OCI-LY1 (cell line): ENCODE measurements at regions not wholly inside any gene's neighbourhood (a gene's known extent, or its start where the extent isn't known, plus 50 kb on each side); places are given as distances from the start of the nearest gene placed in this dataset.

Source experiments
- H2AFZ ChIP-seq: fragments of 200-600 bp; sonication (generic), shearing (Covaris generic); 2 replicates; pipeline ENCODE4 v1.6.0; 2014; ENCODE audit warnings: antibody characterized with exemption, mild to moderate bottlenecking, low read length
- H3F3A ChIP-seq: fragments of 200-600 bp; sonication (generic), shearing (Covaris generic); 2 replicates; pipeline ENCODE4 v1.6.0; 2014; ENCODE audit warnings: mild to moderate bottlenecking, antibody characterized with exemption, low read length, moderate library complexity; ENCODE audit not compliant: insufficient read depth
- H3K27ac ChIP-seq: fragments of 200-600 bp; sonication (generic); 2 replicates; pipeline ENCODE4 v1.5.1; 2014; ENCODE audit warnings: low read length, mixed run types, mild to moderate bottlenecking, low read depth; ENCODE audit not compliant: poor library complexity, severe bottlenecking
- H3K27me3 ChIP-seq: fragments of 200-600 bp; sonication (generic); 2 replicates; pipeline ENCODE4 v1.6.0; 2014; ENCODE audit warnings: antibody characterized with exemption, mild to moderate bottlenecking, low read length, moderate library complexity; ENCODE audit not compliant: insufficient read depth
- H3K36me3 ChIP-seq: fragments of 200-600 bp; sonication (generic); 2 replicates; pipeline ENCODE4 v1.6.1; 2014; ENCODE audit warnings: mild to moderate bottlenecking, antibody characterized with exemption, low read length, moderate library complexity, mixed read lengths; ENCODE audit not compliant: insufficient read depth
- H3K4me1 ChIP-seq: fragments of 200-600 bp; sonication (generic); 2 replicates; pipeline ENCODE4 v1.5.1; 2014; ENCODE audit warnings: mild to moderate bottlenecking, low read length, moderate library complexity; ENCODE audit not compliant: insufficient read depth, severe bottlenecking
- H3K4me2 ChIP-seq: fragments of 200-600 bp; sonication (generic), shearing (Covaris generic); 2 replicates; pipeline ENCODE4 v1.6.1; 2014; ENCODE audit warnings: low read length
- H3K4me3 ChIP-seq: fragments of 200-600 bp; sonication (generic); 2 replicates; pipeline ENCODE4 v1.5.1; 2014; ENCODE audit warnings: low read length, low read depth, mild to moderate bottlenecking, mixed read lengths; ENCODE audit not compliant: poor library complexity, severe bottlenecking
- H3K79me2 ChIP-seq: fragments of 200-600 bp; shearing (Covaris generic); 2 replicates; pipeline ENCODE4 v1.6.1; 2016; ENCODE audit warnings: mixed run types, low read length, mixed read lengths; ENCODE audit not compliant: insufficient read depth
- H3K9ac ChIP-seq: fragments of 200-600 bp; sonication (generic), shearing (Covaris generic); 2 replicates; pipeline ENCODE4 v1.6.1; 2014; ENCODE audit warnings: mild to moderate bottlenecking, low read length, mixed read lengths
- H3K9me2 ChIP-seq: fragments of 200-600 bp; sonication (generic), shearing (Covaris generic); 2 replicates; pipeline ENCODE4 v1.6.1; 2014; ENCODE audit warnings: low read depth, mild to moderate bottlenecking, low read length, mixed read lengths
- H3K9me3 ChIP-seq: fragments of 200-600 bp; shearing (Covaris generic); 2 replicates; pipeline ENCODE4 v1.6.1; 2014; ENCODE audit warnings: low read length, mixed read lengths
- H4K20me1 ChIP-seq: fragments of 200-600 bp; sonication (generic), shearing (Covaris generic); 2 replicates; pipeline ENCODE4 v1.6.0; 2016; ENCODE audit warnings: mild to moderate bottlenecking, low read length; ENCODE audit not compliant: insufficient read depth
- EZH2 ChIP-seq: fragments of 200-600 bp; sonication (generic), shearing (Covaris generic); IDR thresholded peaks from 2 replicates; pipeline ENCODE4 v1.8.0; 2017; ENCODE audit warnings: borderline replicate concordance, mixed run types, mild to moderate bottlenecking, antibody characterized with exemption, low read length, moderate library complexity, mixed read lengths
- TF ChIP-seq, protein P1 (sequence below): fragments of 200-600 bp; sonication (generic), shearing (Covaris generic); IDR thresholded peaks from 2 replicates; pipeline ENCODE4 v1.5.1; 2017; ENCODE audit warnings: mild to moderate bottlenecking, antibody characterized with exemption, low read length, moderate library complexity, mixed read lengths

DNA sequence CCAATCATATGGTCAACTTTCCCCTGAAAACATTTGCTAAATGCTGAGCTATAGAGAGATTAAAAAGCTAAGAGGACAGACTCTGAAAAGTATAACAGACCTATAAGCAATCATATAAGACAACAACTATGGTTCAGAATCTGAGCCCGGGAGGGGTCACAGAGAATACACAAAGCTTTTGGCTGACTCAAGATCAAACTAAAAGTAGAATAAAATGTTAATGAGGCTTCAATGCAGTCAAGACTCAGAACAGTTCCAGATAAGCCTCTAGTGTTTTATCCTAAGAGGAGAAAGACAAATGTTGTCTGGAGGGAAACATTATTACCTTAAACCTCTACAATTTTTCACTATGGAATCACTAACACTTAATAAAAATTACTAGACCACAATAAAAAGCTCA, 175.4 kb upstream of the VEGFC start:
- no peak overlapping the region for H3K27ac ChIP-seq
- no peaks in the 10 kb centered on the region for H3K79me2 ChIP-seq
- no peaks in the 10 kb centered on the region for H3K9me3 ChIP-seq
- no peaks in the 10 kb centered on the region for H3K9me2 ChIP-seq
- H4K20me1 ChIP-seq, result no peaks in the 10 kb centered on the region
- H3K36me3 ChIP-seq, result no peaks in the 10 kb centered on the region
- no peak overlapping the region for H3K4me2 ChIP-seq
- H3K9ac ChIP-seq, result no peak overlapping the region
- H3F3A ChIP-seq, result no peaks in the 10 kb centered on the region
- TF ChIP-seq, protein P1, sequence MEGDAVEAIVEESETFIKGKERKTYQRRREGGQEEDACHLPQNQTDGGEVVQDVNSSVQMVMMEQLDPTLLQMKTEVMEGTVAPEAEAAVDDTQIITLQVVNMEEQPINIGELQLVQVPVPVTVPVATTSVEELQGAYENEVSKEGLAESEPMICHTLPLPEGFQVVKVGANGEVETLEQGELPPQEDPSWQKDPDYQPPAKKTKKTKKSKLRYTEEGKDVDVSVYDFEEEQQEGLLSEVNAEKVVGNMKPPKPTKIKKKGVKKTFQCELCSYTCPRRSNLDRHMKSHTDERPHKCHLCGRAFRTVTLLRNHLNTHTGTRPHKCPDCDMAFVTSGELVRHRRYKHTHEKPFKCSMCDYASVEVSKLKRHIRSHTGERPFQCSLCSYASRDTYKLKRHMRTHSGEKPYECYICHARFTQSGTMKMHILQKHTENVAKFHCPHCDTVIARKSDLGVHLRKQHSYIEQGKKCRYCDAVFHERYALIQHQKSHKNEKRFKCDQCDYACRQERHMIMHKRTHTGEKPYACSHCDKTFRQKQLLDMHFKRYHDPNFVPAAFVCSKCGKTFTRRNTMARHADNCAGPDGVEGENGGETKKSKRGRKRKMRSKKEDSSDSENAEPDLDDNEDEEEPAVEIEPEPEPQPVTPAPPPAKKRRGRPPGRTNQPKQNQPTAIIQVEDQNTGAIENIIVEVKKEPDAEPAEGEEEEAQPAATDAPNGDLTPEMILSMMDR, result no peak
- no peak for TF ChIP-seq EZH2
- H3K4me1 ChIP-seq, result no peaks in the 10 kb centered on the region
- no peaks in the 10 kb centered on the region for H3K27me3 ChIP-seq
- H3K4me3 ChIP-seq, result no peak overlapping the region
- no peak overlapping the region for H2AFZ ChIP-seq

DNA sequence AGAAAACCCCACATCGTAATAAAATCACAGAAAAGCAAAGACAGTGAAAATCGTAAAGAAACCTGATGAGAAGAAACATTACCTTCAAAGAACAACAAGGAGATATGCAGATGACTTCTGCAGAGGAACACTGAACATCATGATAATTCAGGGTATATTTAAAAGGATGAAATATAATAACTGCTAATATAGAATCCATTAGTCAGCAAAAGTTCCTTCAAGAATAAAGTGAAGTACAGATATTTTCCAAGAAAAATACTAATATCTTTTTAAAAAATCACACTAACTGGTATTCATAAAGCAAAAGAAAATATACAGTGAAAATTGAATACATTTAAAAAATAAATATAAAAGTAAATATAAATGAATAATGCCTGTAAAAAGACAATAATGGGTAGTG, 176.3 kb upstream of the VEGFC start:
- Histone ChIP-seq H3K4me2 (no peak overlapping the region), H2AFZ (no peak overlapping the region), H3K9me2 (no peaks in the 10 kb centered on the region), H3F3A (no peaks in the 10 kb centered on the region), H3K4me1 (no peaks in the 10 kb centered on the region), H3K9ac (no peak overlapping the region), H3K36me3 (no peaks in the 10 kb centered on the region), H3K4me3 (no peak overlapping the region), H3K79me2 (no peaks in the 10 kb centered on the region), H4K20me1 (no peaks in the 10 kb centered on the region), H3K27me3 (no peaks in the 10 kb centered on the region), H3K27ac (no peak overlapping the region), H3K9me3 (no peaks in the 10 kb centered on the region)
- TF ChIP-seq, protein P1, result no peak
- TF ChIP-seq EZH2, result no peak

DNA sequence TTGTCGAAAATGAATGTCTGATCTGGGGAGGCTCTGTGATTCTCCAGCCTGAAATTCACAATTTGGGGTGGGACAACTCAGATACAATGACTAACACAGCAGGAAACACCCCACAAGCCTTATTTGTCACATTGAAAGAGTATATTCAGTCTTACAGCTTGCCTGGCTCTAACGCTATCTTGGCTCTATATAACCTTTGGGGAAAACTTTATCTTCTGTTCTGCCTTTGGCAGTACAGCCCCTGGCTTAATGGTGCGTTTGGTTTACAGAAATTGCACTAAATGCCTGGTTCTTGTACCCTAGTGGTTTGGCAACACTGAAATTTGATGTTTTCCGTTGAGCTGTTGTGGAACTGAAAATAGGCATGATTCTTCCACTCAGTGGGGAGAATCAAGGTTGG, 178.1 kb upstream of the VEGFC start:
- H3K27ac ChIP-seq, result no peak overlapping the region
- no peak overlapping the region for H3K4me3 ChIP-seq
- H3K9ac ChIP-seq, result no peak overlapping the region
- H4K20me1 ChIP-seq, result no peaks in the 10 kb centered on the region
- no peaks in the 10 kb centered on the region for H3F3A ChIP-seq
- H3K4me1 ChIP-seq, result no peaks in the 10 kb centered on the region
- H3K9me3 ChIP-seq, result no peaks in the 10 kb centered on the region
- H3K27me3 ChIP-seq, result no peaks in the 10 kb centered on the region
- TF ChIP-seq, protein P1, result no peak
- no peak for TF ChIP-seq EZH2
- no peaks in the 10 kb centered on the region for H3K9me2 ChIP-seq
- no peaks in the 10 kb centered on the region for H3K79me2 ChIP-seq
- H2AFZ ChIP-seq, result no peak overlapping the region
- no peaks in the 10 kb centered on the region for H3K36me3 ChIP-seq
- H3K4me2 ChIP-seq, result no peak overlapping the region
